ENCODE measurements at regions not wholly inside any gene's neighbourhood (a gene's known extent, or its start where the extent isn't known, plus 50 kb on each side); places are given as distances from the start of the nearest gene placed in this dataset.

GRCh38 chr10:130611239-130611638 lies 475.0 kb downstream of the GLRX3 start:
- Histone ChIP-seq H4K20me1 (ENCODE audit: control insufficient read depth, extremely low read depth, insufficient read depth, low read length) (no peaks in the 10 kb centered on the region), H2AFZ (ENCODE audit: control insufficient read depth, low read length) (no peak overlapping the region), H3K4me1 (ENCODE audit: control insufficient read depth, extremely low read depth, insufficient read depth, low read length) (no peaks in the 10 kb centered on the region), H3K27me3 (ENCODE audit: control insufficient read depth, extremely low read depth, insufficient read depth, low read length) (no peaks in the 10 kb centered on the region), H3K27ac (ENCODE audit: control insufficient read depth, insufficient read depth, low read length) (no peak overlapping the region), H3K9ac (ENCODE audit: control insufficient read depth, extremely low read depth, insufficient read depth, low read length) (no peak overlapping the region), H3K79me2 (ENCODE audit: control insufficient read depth, insufficient read depth, low read length) (no peaks in the 10 kb centered on the region), H3K4me3 (ENCODE audit: control insufficient read depth in 2 of 3, extremely low read depth in 1 of 3, insufficient read depth in 2 of 3, low read depth in 1 of 3, low read length in 3 of 3) (no peak overlapping the region), H3K4me2 (ENCODE audit: control insufficient read depth, extremely low read depth, insufficient read depth, low read depth, low read length) (no peak overlapping the region), H3K9me1 (ENCODE audit: control insufficient read depth, extremely low read depth, insufficient read depth, low read length) (no peaks in the 10 kb centered on the region), H3K36me3 (ENCODE audit: control insufficient read depth in 2 of 2, extremely low read depth in 1 of 2, insufficient read depth in 2 of 2, low read length in 2 of 2) (no peaks in the 10 kb centered on the region), H3K9me3 (ENCODE audit: control insufficient read depth, low read depth, low read length) (peaks cover 2% of the 10 kb centered on the region)
- no peak for TF ChIP-seq EZH2 (IDR thresholded peaks at IDR 0.05; ENCODE audit: low read length)
- TF ChIP-seq CTCF (optimal IDR thresholded peaks at IDR 0.05 in 1 of 3, IDR thresholded peaks at IDR 0.05 in 1 of 3, conservative IDR thresholded peaks at IDR 0.05 in 1 of 3; ENCODE audit: extremely low read depth in 1 of 3, insufficient read depth in 2 of 3, low read length in 3 of 3) = no peak
- FAIRE-seq (no peak), DNase-seq (ENCODE audit: low read depth, low spot score) (no peak)
- dilution Hi-C loops (cut with MboI; ENCODE audit: extremely low pct_ligation_motif_present, low sequenced_read_pairs) = no loop called here

- H3K4me3 ChIP-seq (ENCODE audit: control insufficient read depth in 2 of 3, extremely low read depth in 1 of 3, insufficient read depth in 2 of 3, low read depth in 1 of 3, low read length in 3 of 3) = no peak overlapping the region
- H3K4me2 ChIP-seq (ENCODE audit: control insufficient read depth, extremely low read depth, insufficient read depth, low read depth, low read length) = no peak overlapping the region
- no peaks in the 10 kb centered on the region for H3K9me1 ChIP-seq (ENCODE audit: control insufficient read depth, extremely low read depth, insufficient read depth, low read length)
- H3K9me3 ChIP-seq (ENCODE audit: control insufficient read depth, low read depth, low read length) = peaks cover 2% of the 10 kb centered on the region
- H3K27ac ChIP-seq (ENCODE audit: control insufficient read depth, insufficient read depth, low read length) = no peak overlapping the region
- FAIRE-seq (no peak), DNase-seq (ENCODE audit: low read depth, low spot score) (no peak)
- dilution Hi-C loops (cut with MboI; ENCODE audit: extremely low pct_ligation_motif_present, low sequenced_read_pairs) = no loop called here
- no peaks in the 10 kb centered on the region for H3K79me2 ChIP-seq (ENCODE audit: control insufficient read depth, insufficient read depth, low read length)
- H2AFZ ChIP-seq (ENCODE audit: control insufficient read depth, low read length) = no peak overlapping the region
- no peaks in the 10 kb centered on the region for H3K4me1 ChIP-seq (ENCODE audit: control insufficient read depth, extremely low read depth, insufficient read depth, low read length)
- no peak overlapping the region for H3K9ac ChIP-seq (ENCODE audit: control insufficient read depth, extremely low read depth, insufficient read depth, low read length)
- TF ChIP-seq EZH2 (IDR thresholded peaks at IDR 0.05; ENCODE audit: low read length) (no peak), CTCF (optimal IDR thresholded peaks at IDR 0.05 in 1 of 3, IDR thresholded peaks at IDR 0.05 in 1 of 3, conservative IDR thresholded peaks at IDR 0.05 in 1 of 3; ENCODE audit: extremely low read depth in 1 of 3, insufficient read depth in 2 of 3, low read length in 3 of 3) (no peak)
- H3K36me3 ChIP-seq (ENCODE audit: control insufficient read depth in 2 of 2, extremely low read depth in 1 of 2, insufficient read depth in 2 of 2, low read length in 2 of 2) = no peaks in the 10 kb centered on the region
- H3K27me3 ChIP-seq (ENCODE audit: control insufficient read depth, extremely low read depth, insufficient read depth, low read length) = no peaks in the 10 kb centered on the region
- no peaks in the 10 kb centered on the region for H4K20me1 ChIP-seq (ENCODE audit: control insufficient read depth, extremely low read depth, insufficient read depth, low read length)
These were observed 479.3 kb downstream of the GLRX3 start for GRCh38 chr10:130615457-130615856.
